Panc1 (cell line): ENCODE measurements at regions not wholly inside any gene's neighbourhood (a gene's known extent, or its start where the extent isn't known, plus 50 kb on each side); places are given as distances from the start of the nearest gene placed in this dataset.

Source experiments
- ATAC-seq: fragments of 200-7000 bp; cut with Tn5 transposase; 2 replicates; pipeline ENCODE4 v1.9.1; 2020; ENCODE audit warnings: mild to moderate bottlenecking, moderate library complexity
- BruUV-seq: library from RNA; stranded (reverse); fragments of 400-500 nt; replicated peaks from 2 replicates; lab custom pipeline; 2021; lab: Mats Ljungman, UMichigan
- CTCF ChIA-PET: fragments of 300-600 bp; sonication (Branson Sonifier 250); formaldehyde crosslinking; loops from one replicate; lab custom pipeline; 2022; ENCODE audit warnings: antibody characterized with exemption; lab: Charles Lee
- POLR2A ChIA-PET: fragments of 300-600 bp; sonication (Branson Sonifier 250); formaldehyde crosslinking; loops from one replicate; lab custom pipeline; 2022; ENCODE audit warnings: antibody characterized with exemption; lab: Charles Lee
- DNase-seq: peaks from one replicate; pipeline ENCODE4 v3.0.0-alpha.2; 2010; ENCODE audit warnings: low read depth, low spot score
- H3K27ac ChIP-seq: 2 replicates; pipeline ENCODE4 v1.5.1; 2011; ENCODE audit warnings: mild to moderate bottlenecking, low read length, inconsistent platforms
- H3K27me3 ChIP-seq: fragments of 200-500 bp; sonication (Bioruptor generic); 2 replicates; pipeline ENCODE4 v1.6.0; 2014; ENCODE audit warnings: low read length, inconsistent platforms; ENCODE audit not compliant: control insufficient read depth, insufficient read depth
- H3K36me3 ChIP-seq: fragments of 200-500 bp; sonication (Bioruptor generic); 2 replicates; pipeline ENCODE4 v1.5.1; 2014; ENCODE audit warnings: inconsistent platforms, mild to moderate bottlenecking, low read length, moderate library complexity; ENCODE audit not compliant: control insufficient read depth, insufficient read depth
- H3K4me1 ChIP-seq: 2 replicates; pipeline ENCODE4 v1.5.1; 2011; ENCODE audit warnings: inconsistent platforms, mild to moderate bottlenecking, low read length, moderate library complexity; ENCODE audit not compliant: control insufficient read depth, insufficient read depth
- H3K4me3 ChIP-seq, 2 experiments: 2 replicates each; pipeline ENCODE4 v1.5.1; 2011 to 2012; ENCODE audit warnings: low read depth in 2 of 2, low read length in 2 of 2, mild to moderate bottlenecking in 2 of 2, inconsistent platforms in 1 of 2, moderate library complexity in 1 of 2
- H3K9me3 ChIP-seq: fragments of 200-500 bp; sonication (Bioruptor generic); 2 replicates; pipeline ENCODE4 v1.5.1; 2014; ENCODE audit warnings: low read depth, mild to moderate bottlenecking, inconsistent platforms, low read length, moderate library complexity; ENCODE audit not compliant: control insufficient read depth, insufficient read depth
- CTCF ChIP-seq: fragments of 450-650 bp; IDR thresholded peaks from 2 replicates; pipeline ENCODE4 v1.5.1; 2017; ENCODE audit warnings: mild to moderate bottlenecking
- POLR2AphosphoS5 ChIP-seq: IDR thresholded peaks from 2 replicates; pipeline ENCODE4 v1.6.1; 2012; ENCODE audit warnings: mild to moderate bottlenecking, low read depth, low read length, moderate library complexity
- SIN3A ChIP-seq: IDR thresholded peaks from 2 replicates; pipeline ENCODE4 v1.6.1; 2012; ENCODE audit warnings: low read depth, mild to moderate bottlenecking, low read length, moderate library complexity, borderline replicate concordance; ENCODE audit not compliant: insufficient read depth
- TCF7L2 ChIP-seq: IDR thresholded peaks from 2 replicates; pipeline ENCODE4 v1.6.1; 2011; ENCODE audit warnings: mild to moderate bottlenecking, low read depth, low read length, inconsistent platforms
- in situ Hi-C: cut with HindIII; loops from 2 replicates; pipeline ENCODE4 v1.10.0; 2016; ENCODE audit warnings: low sequenced_read_pairs, low pct_unique_long_range_greater_than_20kb
- intact Hi-C: fragments of 100-400 bp; cut with micrococcal nuclease; formaldehyde crosslinking; loops from one replicate; pipeline ENCODE4 v1.10.0; 2022; ENCODE audit not compliant: unreplicated experiment
- TF ChIP-seq, protein P1 (sequence below), 2 experiments: IDR thresholded peaks; 2 replicates each; pipeline ENCODE4 v1.6.1; 2011 to 2012; ENCODE audit warnings: low read depth in 2 of 2, control low read depth in 1 of 2, low read length in 1 of 2, mild to moderate bottlenecking in 1 of 2, moderate library complexity in 1 of 2; ENCODE audit not compliant: insufficient read depth in 1 of 2

- BruUV-seq = no TSS peak
- Histone ChIP-seq H3K27ac (no peak overlapping the region), H3K27me3 (no peaks in the 10 kb centered on the region), H3K9me3 (no peaks in the 10 kb centered on the region), H3K4me1 (no peaks in the 10 kb centered on the region), H3K36me3 (no peaks in the 10 kb centered on the region), H3K4me3 (no peak overlapping the region)
- in situ Hi-C loops = no loop called here
- DNase-seq = no peak
- no peak for TF ChIP-seq CTCF
- intact Hi-C loops = no loop called here
- no peak for ATAC-seq
- POLR2A ChIA-PET = no interaction called here
- CTCF ChIA-PET = no interaction called here
These were observed 689.6 kb downstream of the TSN start for GRCh38 chr2:122445003-122445402.

DNA sequence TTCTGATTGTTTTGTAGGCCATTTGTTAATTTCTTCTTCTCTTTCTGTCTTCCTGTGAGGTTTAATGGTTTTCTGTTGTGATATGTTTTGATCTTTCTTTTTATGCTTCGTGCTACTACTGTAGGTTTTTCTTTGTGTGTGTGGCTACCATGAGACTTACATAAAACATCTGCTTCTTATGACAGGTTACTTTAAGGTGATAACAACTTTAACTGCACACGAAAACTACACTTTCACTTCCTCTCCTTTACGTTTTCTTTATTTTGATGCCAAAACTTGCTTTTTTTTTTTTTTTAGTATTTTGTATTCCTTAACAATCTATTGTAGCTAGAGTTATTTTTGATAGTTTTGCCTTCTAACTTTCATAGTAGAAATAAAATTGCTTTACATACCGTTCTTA is 691.3 kb downstream of the TSN start:
- BruUV-seq = no TSS peak
- Histone ChIP-seq H3K27ac (no peak overlapping the region), H3K4me3 (no peak overlapping the region), H3K36me3 (no peaks in the 10 kb centered on the region), H3K27me3 (no peaks in the 10 kb centered on the region), H3K4me1 (no peaks in the 10 kb centered on the region), H3K9me3 (no peaks in the 10 kb centered on the region)
- CTCF ChIA-PET = no interaction called here
- no peak for DNase-seq
- POLR2A ChIA-PET = no interaction called here
- intact Hi-C loops (no loop called here), in situ Hi-C loops (no loop called here)
- TF ChIP-seq TCF7L2 (no peak), CTCF (no peak), POLR2AphosphoS5 (no peak), SIN3A (no peak)
- TF ChIP-seq, protein P1, sequence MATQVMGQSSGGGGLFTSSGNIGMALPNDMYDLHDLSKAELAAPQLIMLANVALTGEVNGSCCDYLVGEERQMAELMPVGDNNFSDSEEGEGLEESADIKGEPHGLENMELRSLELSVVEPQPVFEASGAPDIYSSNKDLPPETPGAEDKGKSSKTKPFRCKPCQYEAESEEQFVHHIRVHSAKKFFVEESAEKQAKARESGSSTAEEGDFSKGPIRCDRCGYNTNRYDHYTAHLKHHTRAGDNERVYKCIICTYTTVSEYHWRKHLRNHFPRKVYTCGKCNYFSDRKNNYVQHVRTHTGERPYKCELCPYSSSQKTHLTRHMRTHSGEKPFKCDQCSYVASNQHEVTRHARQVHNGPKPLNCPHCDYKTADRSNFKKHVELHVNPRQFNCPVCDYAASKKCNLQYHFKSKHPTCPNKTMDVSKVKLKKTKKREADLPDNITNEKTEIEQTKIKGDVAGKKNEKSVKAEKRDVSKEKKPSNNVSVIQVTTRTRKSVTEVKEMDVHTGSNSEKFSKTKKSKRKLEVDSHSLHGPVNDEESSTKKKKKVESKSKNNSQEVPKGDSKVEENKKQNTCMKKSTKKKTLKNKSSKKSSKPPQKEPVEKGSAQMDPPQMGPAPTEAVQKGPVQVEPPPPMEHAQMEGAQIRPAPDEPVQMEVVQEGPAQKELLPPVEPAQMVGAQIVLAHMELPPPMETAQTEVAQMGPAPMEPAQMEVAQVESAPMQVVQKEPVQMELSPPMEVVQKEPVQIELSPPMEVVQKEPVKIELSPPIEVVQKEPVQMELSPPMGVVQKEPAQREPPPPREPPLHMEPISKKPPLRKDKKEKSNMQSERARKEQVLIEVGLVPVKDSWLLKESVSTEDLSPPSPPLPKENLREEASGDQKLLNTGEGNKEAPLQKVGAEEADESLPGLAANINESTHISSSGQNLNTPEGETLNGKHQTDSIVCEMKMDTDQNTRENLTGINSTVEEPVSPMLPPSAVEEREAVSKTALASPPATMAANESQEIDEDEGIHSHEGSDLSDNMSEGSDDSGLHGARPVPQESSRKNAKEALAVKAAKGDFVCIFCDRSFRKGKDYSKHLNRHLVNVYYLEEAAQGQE (IDR thresholded peaks at IDR 0.05; ENCODE audit: insufficient read depth in 1 of 2, low read depth in 2 of 2, low read length in 1 of 2) = no peak
- no peak for ATAC-seq

GRCh38 chr2:122447237-122447636 is 691.8 kb downstream of the TSN start:
- Histone ChIP-seq H3K36me3 (no peaks in the 10 kb centered on the region), H3K9me3 (no peaks in the 10 kb centered on the region), H3K27me3 (no peaks in the 10 kb centered on the region), H3K4me1 (no peaks in the 10 kb centered on the region), H3K27ac (no peak overlapping the region), H3K4me3 (no peak overlapping the region)
- intact Hi-C loops (no loop called here), in situ Hi-C loops (no loop called here)
- BruUV-seq = no TSS peak
- CTCF ChIA-PET = no interaction called here
- no peak for DNase-seq
- no peak for ATAC-seq
- no peak for TF ChIP-seq POLR2AphosphoS5
- no peak for TF ChIP-seq TCF7L2
- TF ChIP-seq, protein P1 (IDR thresholded peaks at IDR 0.05; ENCODE audit: insufficient read depth in 1 of 2, low read depth in 2 of 2, low read length in 1 of 2) = no peak
- no peak for TF ChIP-seq CTCF
- no peak for TF ChIP-seq SIN3A
- POLR2A ChIA-PET = no interaction called here
